Activated naive CD4-positive, alpha-beta T cell treated with anti-CD3 and anti-CD28 coated beads, Interleukin-2, amount 50 U/mL, for 24 hours (primary cell): ENCODE measurements at regions not wholly inside any gene's neighbourhood (a gene's known extent, or its start where the extent isn't known, plus 50 kb on each side); places are given as distances from the start of the nearest gene placed in this dataset.

Experiments
- H3K27ac Mint-ChIP-seq: one replicate; pipeline ENCODE4 v1.8.0; 2021; ENCODE audit warnings: mild to moderate bottlenecking, mixed read lengths
- H3K27me3 Mint-ChIP-seq: one replicate; pipeline ENCODE4 v1.8.0; 2021; ENCODE audit warnings: mixed read lengths
- H3K36me3 Mint-ChIP-seq: one replicate; pipeline ENCODE4 v1.8.0; 2021; ENCODE audit warnings: mixed read lengths
- H3K4me1 Mint-ChIP-seq: one replicate; pipeline ENCODE4 v1.8.0; 2021; ENCODE audit warnings: mixed read lengths
- H3K4me3 Mint-ChIP-seq: one replicate; pipeline ENCODE4 v1.8.0; 2021; ENCODE audit warnings: mild to moderate bottlenecking, mixed read lengths
- H3K9me3 Mint-ChIP-seq: one replicate; pipeline ENCODE4 v1.8.0; 2021; ENCODE audit warnings: mixed read lengths

GRCh38 chr13:109361562-109362289 is 424.7 kb downstream of the IRS2 start:
- no peak overlapping the region for H3K27ac Mint-ChIP-seq
- H3K4me1 Mint-ChIP-seq, result no peaks in the 10 kb centered on the region
- no peaks in the 10 kb centered on the region for H3K36me3 Mint-ChIP-seq
- peaks cover 2% of the 10 kb centered on the region for H3K27me3 Mint-ChIP-seq
- H3K9me3 Mint-ChIP-seq, result no peaks in the 10 kb centered on the region
- no peak overlapping the region for H3K4me3 Mint-ChIP-seq

GRCh38 chr13:109357751-109358471 is 428.5 kb downstream of the IRS2 start:
- Mint-ChIP-seq H3K4me1 (no peaks in the 10 kb centered on the region), H3K27me3 (peaks cover 2% of the 10 kb centered on the region), H3K4me3 (no peak overlapping the region), H3K36me3 (no peaks in the 10 kb centered on the region), H3K27ac (no peak overlapping the region), H3K9me3 (no peaks in the 10 kb centered on the region)

GRCh38 chr13:109355875-109356434 is 430.4 kb downstream of the IRS2 start:
- Mint-ChIP-seq H3K4me3 (no peak overlapping the region), H3K27ac (no peak overlapping the region), H3K27me3 (peaks cover 6% of the 10 kb centered on the region), H3K9me3 (no peaks in the 10 kb centered on the region), H3K4me1 (no peaks in the 10 kb centered on the region), H3K36me3 (no peaks in the 10 kb centered on the region)

- Mint-ChIP-seq H3K4me1 (no peaks in the 10 kb centered on the region), H3K36me3 (no peaks in the 10 kb centered on the region), H3K27ac (no peak overlapping the region), H3K27me3 (peaks cover 6% of the 10 kb centered on the region), H3K9me3 (no peaks in the 10 kb centered on the region), H3K4me3 (no peak overlapping the region)
These were observed 431.2 kb downstream of the IRS2 start for GRCh38 chr13:109355166-109355565.

GRCh38 chr13:109351236-109351635 is 435.1 kb downstream of the IRS2 start:
- Mint-ChIP-seq H3K9me3 (peaks cover 3% of the 10 kb centered on the region), H3K27me3 (peaks cover 9% of the 10 kb centered on the region), H3K36me3 (no peaks in the 10 kb centered on the region), H3K27ac (no peak overlapping the region), H3K4me3 (no peak overlapping the region), H3K4me1 (no peaks in the 10 kb centered on the region)

GRCh38 chr13:109348519-109349258 is 437.7 kb downstream of the IRS2 start:
- Mint-ChIP-seq H3K36me3 (no peaks in the 10 kb centered on the region), H3K4me3 (no peak overlapping the region), H3K4me1 (no peaks in the 10 kb centered on the region), H3K27me3 (peaks cover 9% of the 10 kb centered on the region), H3K9me3 (peaks cover 4% of the 10 kb centered on the region), H3K27ac (no peak overlapping the region)

GRCh38 chr13:109346060-109346459 is 440.3 kb downstream of the IRS2 start:
- no peaks in the 10 kb centered on the region for H3K36me3 Mint-ChIP-seq
- no peak overlapping the region for H3K4me3 Mint-ChIP-seq
- peaks cover 6% of the 10 kb centered on the region for H3K27me3 Mint-ChIP-seq
- H3K27ac Mint-ChIP-seq, result no peak overlapping the region
- no peaks in the 10 kb centered on the region for H3K4me1 Mint-ChIP-seq
- peaks cover 4% of the 10 kb centered on the region for H3K9me3 Mint-ChIP-seq

GRCh38 chr13:109345433-109345941 is 440.9 kb downstream of the IRS2 start:
- Mint-ChIP-seq H3K27me3 (peaks cover 5% of the 10 kb centered on the region), H3K4me1 (no peaks in the 10 kb centered on the region), H3K4me3 (no peak overlapping the region), H3K36me3 (no peaks in the 10 kb centered on the region), H3K9me3 (peaks cover 4% of the 10 kb centered on the region), H3K27ac (no peak overlapping the region)

- Mint-ChIP-seq H3K4me3 (no peak overlapping the region), H3K36me3 (no peaks in the 10 kb centered on the region), H3K9me3 (peaks cover 4% of the 10 kb centered on the region), H3K4me1 (no peaks in the 10 kb centered on the region), H3K27me3 (peaks cover 5% of the 10 kb centered on the region), H3K27ac (no peak overlapping the region)
These were observed 441.7 kb downstream of the IRS2 start for GRCh38 chr13:109344552-109345157.

- no peaks in the 10 kb centered on the region for H3K36me3 Mint-ChIP-seq
- no peaks in the 10 kb centered on the region for H3K9me3 Mint-ChIP-seq
- H3K27me3 Mint-ChIP-seq, result peaks cover 7% of the 10 kb centered on the region
- no peak overlapping the region for H3K4me3 Mint-ChIP-seq
- no peak overlapping the region for H3K27ac Mint-ChIP-seq
- H3K4me1 Mint-ChIP-seq, result no peaks in the 10 kb centered on the region
These were observed 449.7 kb downstream of the IRS2 start for GRCh38 chr13:109336730-109337129.

- no peaks in the 10 kb centered on the region for H3K9me3 Mint-ChIP-seq
- no peaks in the 10 kb centered on the region for H3K4me1 Mint-ChIP-seq
- H3K27me3 Mint-ChIP-seq, result peaks cover 7% of the 10 kb centered on the region
- H3K27ac Mint-ChIP-seq, result no peak overlapping the region
- no peaks in the 10 kb centered on the region for H3K36me3 Mint-ChIP-seq
- H3K4me3 Mint-ChIP-seq, result no peak overlapping the region
These were observed 452.3 kb downstream of the IRS2 start for GRCh38 chr13:109333893-109334651.

GRCh38 chr13:109332506-109333499 is 453.6 kb downstream of the IRS2 start:
- Mint-ChIP-seq H3K9me3 (no peaks in the 10 kb centered on the region), H3K4me1 (no peaks in the 10 kb centered on the region), H3K36me3 (no peaks in the 10 kb centered on the region), H3K27ac (no peak overlapping the region), H3K27me3 (peaks cover 7% of the 10 kb centered on the region), H3K4me3 (no peak overlapping the region)

GRCh38 chr13:109331898-109332297 is 454.5 kb downstream of the IRS2 start:
- Mint-ChIP-seq H3K4me1 (no peaks in the 10 kb centered on the region), H3K4me3 (no peak overlapping the region), H3K27me3 (peaks cover 7% of the 10 kb centered on the region), H3K36me3 (no peaks in the 10 kb centered on the region), H3K27ac (no peak overlapping the region), H3K9me3 (no peaks in the 10 kb centered on the region)

- no peak overlapping the region for H3K4me3 Mint-ChIP-seq
- H3K36me3 Mint-ChIP-seq, result no peaks in the 10 kb centered on the region
- H3K27ac Mint-ChIP-seq, result no peak overlapping the region
- peaks cover 7% of the 10 kb centered on the region for H3K27me3 Mint-ChIP-seq
- H3K4me1 Mint-ChIP-seq, result no peaks in the 10 kb centered on the region
- no peaks in the 10 kb centered on the region for H3K9me3 Mint-ChIP-seq
These were observed 455.4 kb downstream of the IRS2 start for GRCh38 chr13:109331011-109331433.
